ENCODE measurements at regions not wholly inside any gene's neighbourhood (a gene's known extent, or its start where the extent isn't known, plus 50 kb on each side); places are given as distances from the start of the nearest gene placed in this dataset.

GRCh38 chr5:8829323-8830029, 716.4 kb downstream of the SEMA5A start (continued):
- TF ChIP-seq EP300 (IDR thresholded peaks at IDR 0.05) (peak in 1 of 2 experiments; percentile 23; a peak in 1 of 5 replicates), MAFK (IDR thresholded peaks at IDR 0.05; ENCODE audit: partially characterized antibody) (no peak)

GRCh38 chr5:8831251-8831650, 714.6 kb downstream of the SEMA5A start:
- FAIRE-seq (no peak), DNase-seq (ENCODE audit: low read depth in 1 of 2, low spot score in 1 of 2) (no peak), ATAC-seq (no peak)
- TF ChIP-seq, protein P1, sequence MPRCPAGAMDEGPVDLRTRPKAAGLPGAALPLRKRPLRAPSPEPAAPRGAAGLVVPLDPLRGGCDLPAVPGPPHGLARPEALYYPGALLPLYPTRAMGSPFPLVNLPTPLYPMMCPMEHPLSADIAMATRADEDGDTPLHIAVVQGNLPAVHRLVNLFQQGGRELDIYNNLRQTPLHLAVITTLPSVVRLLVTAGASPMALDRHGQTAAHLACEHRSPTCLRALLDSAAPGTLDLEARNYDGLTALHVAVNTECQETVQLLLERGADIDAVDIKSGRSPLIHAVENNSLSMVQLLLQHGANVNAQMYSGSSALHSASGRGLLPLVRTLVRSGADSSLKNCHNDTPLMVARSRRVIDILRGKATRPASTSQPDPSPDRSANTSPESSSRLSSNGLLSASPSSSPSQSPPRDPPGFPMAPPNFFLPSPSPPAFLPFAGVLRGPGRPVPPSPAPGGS (IDR thresholded peaks at IDR 0.05), result no peak
- TF ChIP-seq CBX8 (IDR thresholded peaks at IDR 0.05) (no peak), RCOR1 (IDR thresholded peaks at IDR 0.05; ENCODE audit: low read depth, low read length) (no peak), NFE2L2 (conservative IDR thresholded peaks at IDR 0.05; ENCODE audit: low read length) (no peak), FOXS1 (CRISPR knock-in tag; IDR thresholded peaks at IDR 0.05) (no peak), POLR2A (IDR thresholded peaks at IDR 0.05; ENCODE audit: low read length) (no peak), EHF (CRISPR knock-in tag; IDR thresholded peaks at IDR 0.05) (no peak), CBX2 (IDR thresholded peaks at IDR 0.05; ENCODE audit: borderline replicate concordance, low read depth) (no peak), MAX (IDR thresholded peaks at IDR 0.05) (no peak), RARB (CRISPR knock-in tag; IDR thresholded peaks at IDR 0.05) (no peak), GATA3 (IDR thresholded peaks at IDR 0.05; ENCODE audit: borderline replicate concordance) (no peak), ZC3H11A (IDR thresholded peaks at IDR 0.05) (no peak), FOSL2 (IDR thresholded peaks at IDR 0.05) (no peak), FOSL2 (CRISPR knock-in tag; IDR thresholded peaks at IDR 0.05) (no peak), TP53 (CRISPR knock-in tag; IDR thresholded peaks at IDR 0.05) (no peak), SREBF2 (IDR thresholded peaks at IDR 0.05) (no peak), ZNF302 (CRISPR knock-in tag; IDR thresholded peaks at IDR 0.05) (no peak), BHLHE40 (IDR thresholded peaks at IDR 0.05; ENCODE audit: low read depth, low read length) (no peak), CHD2 (IDR thresholded peaks at IDR 0.05; ENCODE audit: low read length, partially characterized antibody) (no peak), ZSCAN20 (CRISPR knock-in tag; IDR thresholded peaks at IDR 0.05) (no peak)
- ChIA-PET POLR2A (no interaction called here), CTCF (interaction anchor here (1.5 kb wide), 1 partner anchor 12 kb away, joined by 6 read pairs; no protein-coding TSS in a partner anchor)
- Histone ChIP-seq H3K9me3 (no peaks in the 10 kb centered on the region), H3K4me2 (no peak overlapping the region), H3K4me1 (peaks cover 14% of the 10 kb centered on the region), H3K27ac (no peak overlapping the region), H3K4me3 (no peak overlapping the region)
- WGBS (ENCODE audit: missing lambda C conversion rate), result 6% methylated on average over 3 of the region's 3 CpGs

DNA sequence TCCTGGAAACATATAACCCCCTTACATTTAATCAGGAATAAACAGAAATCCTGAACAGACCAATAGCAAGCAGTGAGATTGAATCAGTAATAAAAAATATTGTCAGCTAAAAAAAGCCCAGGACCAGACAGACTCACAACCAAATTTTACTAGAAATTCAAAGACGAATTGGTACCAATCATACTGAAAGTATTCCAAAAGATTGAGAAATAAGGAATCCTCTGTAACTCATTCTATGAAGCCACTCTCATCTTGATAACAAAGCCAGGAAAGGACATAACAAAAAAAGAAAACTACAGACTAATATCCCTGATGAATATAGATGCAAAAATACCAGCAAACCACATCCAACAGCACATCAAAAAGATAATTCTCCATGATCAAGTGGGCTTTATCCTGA, 714.0 kb downstream of the SEMA5A start:
- ATAC-seq (no peak), DNase-seq (ENCODE audit: low read depth in 1 of 2, low spot score in 1 of 2) (no peak), FAIRE-seq (no peak)
- CTCF ChIA-PET, result no interaction called here
- WGBS (ENCODE audit: missing lambda C conversion rate), result 7% methylated on average over 1 of the region's 1 CpG
- no peak overlapping the region for H3K4me3 ChIP-seq
- no peaks in the 10 kb centered on the region for H3K9me3 ChIP-seq
- H3K4me2 ChIP-seq, result no peak overlapping the region
- TF ChIP-seq FOSB (CRISPR knock-in tag; IDR thresholded peaks at IDR 0.05) (no peak), CBX8 (IDR thresholded peaks at IDR 0.05) (no peak), PBX3 (IDR thresholded peaks at IDR 0.05) (no peak), EHMT2 (IDR thresholded peaks at IDR 0.05; ENCODE audit: low read depth) (no peak), HEYL (CRISPR knock-in tag; IDR thresholded peaks at IDR 0.05) (no peak), ZFP36 (IDR thresholded peaks at IDR 0.05; ENCODE audit: borderline replicate concordance, partially characterized antibody) (no peak), NR3C1 (IDR thresholded peaks at IDR 0.05) (no peak), TP53 (CRISPR knock-in tag; IDR thresholded peaks at IDR 0.05) (no peak), MAZ (IDR thresholded peaks at IDR 0.05; ENCODE audit: borderline replicate concordance, low read depth, low read length) (no peak), MAFK (IDR thresholded peaks at IDR 0.05; ENCODE audit: partially characterized antibody) (no peak), TFCP2L1 (CRISPR knock-in tag; IDR thresholded peaks at IDR 0.05) (no peak), MYC (IDR thresholded peaks at IDR 0.05; ENCODE audit: borderline replicate concordance, low read length) (no peak), HOXA7 (CRISPR knock-in tag; IDR thresholded peaks at IDR 0.05) (no peak)
- TF ChIP-seq, protein P2, sequence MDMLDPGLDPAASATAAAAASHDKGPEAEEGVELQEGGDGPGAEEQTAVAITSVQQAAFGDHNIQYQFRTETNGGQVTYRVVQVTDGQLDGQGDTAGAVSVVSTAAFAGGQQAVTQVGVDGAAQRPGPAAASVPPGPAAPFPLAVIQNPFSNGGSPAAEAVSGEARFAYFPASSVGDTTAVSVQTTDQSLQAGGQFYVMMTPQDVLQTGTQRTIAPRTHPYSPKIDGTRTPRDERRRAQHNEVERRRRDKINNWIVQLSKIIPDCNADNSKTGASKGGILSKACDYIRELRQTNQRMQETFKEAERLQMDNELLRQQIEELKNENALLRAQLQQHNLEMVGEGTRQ (IDR thresholded peaks at IDR 0.05), result no peak
- H3K4me1 ChIP-seq, result peaks cover 14% of the 10 kb centered on the region
- POLR2A ChIA-PET, result no interaction called here
- no peak overlapping the region for H3K27ac ChIP-seq
